GM12878 (cell line): ENCODE measurements at regions not wholly inside any gene's neighbourhood (a gene's known extent, or its start where the extent isn't known, plus 50 kb on each side); places are given as distances from the start of the nearest gene placed in this dataset.

ENCODE experiments used
- ATAC-seq: fragments of 200-7000 bp; cut with Tn5 transposase; 3 replicates; pipeline ENCODE4 v1.9.1; 2020; ENCODE audit warnings: mild to moderate bottlenecking, moderate library complexity
- BruUV-seq: library from RNA; stranded (reverse); fragments of 400-500 nt; replicated peaks from 2 replicates; lab custom pipeline; 2021; lab: Mats Ljungman, UMichigan
- CTCF ChIA-PET: fragments of 300-600 bp; sonication (Branson Sonifier 250); formaldehyde crosslinking; extraction: SDS; loops from one replicate; lab custom pipeline; 2021; ENCODE audit warnings: inconsistent platforms; lab: Yijun Ruan, JAX
- POLR2A ChIA-PET: fragments of 350-600 bp; formaldehyde crosslinking; extraction: SDS; loops from one replicate; lab custom pipeline; 2021; ENCODE audit warnings: inconsistent platforms; lab: Charles Lee
- RAD21 ChIA-PET: fragments of 300-600 bp; sonication (Branson Sonifier 250); formaldehyde crosslinking; loops from one replicate; lab custom pipeline; 2023; ENCODE audit warnings: antibody characterized with exemption; ENCODE audit not compliant: unreplicated experiment; lab: Charles Lee
- SMC1A ChIA-PET: fragments of 300-600 bp; sonication (Branson Sonifier 250); formaldehyde crosslinking; loops from one replicate; lab custom pipeline; 2023; ENCODE audit not compliant: unreplicated experiment, uncharacterized antibody; lab: Charles Lee
- DNase-seq: peaks from one replicate; pipeline ENCODE4 v3.0.0-alpha.2; 2011; ENCODE audit warnings: low read depth, low spot score
- FAIRE-seq: peaks from 3 replicates; lab custom pipeline; 2011; peaks lifted over from hg19 to GRCh38; lab: Jason Lieb, UNC
- H2AFZ ChIP-seq: 2 replicates; pipeline ENCODE4 v1.6.0; 2011; ENCODE audit warnings: low read depth, low read length, control low read depth; ENCODE audit not compliant: control insufficient read depth
- H3K27ac ChIP-seq: 2 replicates; pipeline ENCODE4 v1.5.1; 2011; ENCODE audit warnings: control low read depth; ENCODE audit not compliant: control insufficient read depth, insufficient read depth
- H3K27me3 ChIP-seq, 2 experiments: replicated peaks in 1 of 2; 2 replicates each; pipeline versions ENCODE4 v1.6.0 to v1.6.1; 2011; ENCODE audit warnings: low read length in 1 of 2; ENCODE audit not compliant: control insufficient read depth in 2 of 2, insufficient read depth in 2 of 2
- H3K36me3 ChIP-seq, 2 experiments: 2 replicates each; pipeline ENCODE4 v1.5.1; 2011; ENCODE audit warnings: low read length in 1 of 2; ENCODE audit not compliant: control insufficient read depth in 2 of 2, insufficient read depth in 2 of 2
- H3K4me1 ChIP-seq: 2 replicates; pipeline ENCODE4 v1.6.1; 2011; ENCODE audit warnings: mild to moderate bottlenecking, low read length, moderate library complexity, mixed read lengths; ENCODE audit not compliant: control insufficient read depth, insufficient read depth
- H3K4me2 ChIP-seq: 2 replicates; pipeline ENCODE4 v1.6.0; 2011; ENCODE audit warnings: control low read depth; ENCODE audit not compliant: control insufficient read depth, insufficient read depth
- H3K4me3 ChIP-seq: fragments of 200-600 bp; sonication (generic); 2 replicates; pipeline ENCODE4 v1.5.1; 2016
- H3K79me2 ChIP-seq: 2 replicates; pipeline ENCODE4 v1.6.0; 2011; ENCODE audit warnings: low read length; ENCODE audit not compliant: control insufficient read depth, insufficient read depth
- H3K9ac ChIP-seq: 2 replicates; pipeline ENCODE4 v1.8.0; 2011; ENCODE audit warnings: low read length, control low read depth, mixed read lengths; ENCODE audit not compliant: control insufficient read depth, insufficient read depth
- H3K9me3 ChIP-seq: replicated peaks from 3 replicates; pipeline ENCODE4 v1.5.1; 2011; ENCODE audit warnings: mild to moderate bottlenecking, low read length; ENCODE audit not compliant: control insufficient read depth, insufficient read depth
- H4K20me1 ChIP-seq: 2 replicates; pipeline ENCODE4 v1.6.0; 2011; ENCODE audit not compliant: control insufficient read depth, insufficient read depth
- ATF7 ChIP-seq: fragments of 450-650 bp; IDR thresholded peaks from 2 replicates; pipeline ENCODE4 v1.6.1; 2016; ENCODE audit warnings: low read depth, mild to moderate bottlenecking
- EGR1 ChIP-seq, 2 experiments: IDR thresholded peaks; 1 replicate in 1 of 2; 2 replicates in 1 of 2; pipeline ENCODE4 v1.6.1; 2011 to 2012; ENCODE audit warnings: low read depth in 2 of 2, low read length in 2 of 2, borderline replicate concordance in 1 of 2, mild to moderate bottlenecking in 1 of 2, moderate library complexity in 1 of 2
- ETV6 ChIP-seq, 2 experiments: fragments of 450-650 bp in 1 of 2; IDR thresholded peaks in 1 of 2; conservative IDR thresholded peaks in 1 of 2; 2 replicates each; pipeline ENCODE4 v1.6.1; 2014; ENCODE audit warnings: antibody characterized with exemption in 1 of 2, borderline replicate concordance in 1 of 2, low read depth in 1 of 2, mild to moderate bottlenecking in 1 of 2, moderate library complexity in 1 of 2
- FOXK2 ChIP-seq: fragments of 450-650 bp; IDR thresholded peaks from 2 replicates; pipeline ENCODE4 v1.6.1; 2017; ENCODE audit warnings: mild to moderate bottlenecking, moderate library complexity
- HDAC6 ChIP-seq: fragments of 200-600 bp; sonication (generic); IDR thresholded peaks from one replicate; pipeline ENCODE4 v1.8.0; 2017; ENCODE audit warnings: antibody characterized with exemption; ENCODE audit not compliant: unreplicated experiment
- IKZF1 ChIP-seq: fragments of 450-650 bp; conservative IDR thresholded peaks from 2 replicates; pipeline ENCODE4 v1.6.1; 2017; ENCODE audit warnings: antibody characterized with exemption, mild to moderate bottlenecking
- KLF5 ChIP-seq: fragments of 450-650 bp; IDR thresholded peaks from 2 replicates; pipeline ENCODE4 v1.6.1; 2014; ENCODE audit warnings: mild to moderate bottlenecking; ENCODE audit not compliant: partially characterized antibody
- NR2F1 ChIP-seq: fragments of 450-650 bp; conservative IDR thresholded peaks from 2 replicates; pipeline ENCODE4 v1.6.1; 2017; ENCODE audit warnings: mild to moderate bottlenecking
- RAD21 ChIP-seq: IDR thresholded peaks from 2 replicates; pipeline ENCODE4 v1.6.1; 2011; ENCODE audit warnings: mild to moderate bottlenecking, low read depth, low read length, moderate library complexity; ENCODE audit not compliant: insufficient read depth
- RELB ChIP-seq: fragments of 450-650 bp; IDR thresholded peaks from 2 replicates; pipeline ENCODE4 v1.6.1; 2017; ENCODE audit warnings: low read depth, mild to moderate bottlenecking, moderate library complexity
- SP1 ChIP-seq: IDR thresholded peaks from one replicate; pipeline ENCODE4 v1.6.1; 2011; ENCODE audit warnings: low read depth, low read length
- YY1 ChIP-seq: IDR thresholded peaks from 2 replicates; pipeline ENCODE4 v1.6.1; 2011; ENCODE audit warnings: low read depth, mild to moderate bottlenecking, low read length
- ZSCAN29 ChIP-seq: fragments of 450-650 bp; IDR thresholded peaks from 2 replicates; pipeline ENCODE4 v1.6.1; 2017; ENCODE audit warnings: mild to moderate bottlenecking, moderate library complexity
- WGBS: methylation state at CpG from one replicate; pipeline ENCODE4 v1.1.6; 2016; ENCODE audit warnings: low lambda C conversion rate; ENCODE audit not compliant: insufficient replicate concordance, insufficient coverage; ENCODE audit errors: missing lambda C conversion rate; 5-methylcytosine and 5-hydroxymethylcytosine counted together
- in situ Hi-C: fragments of 300-500 bp; cut with MboI; formaldehyde crosslinking; loops from 9 replicates; pipeline ENCODE4 v1.14.3; 2018; ENCODE audit warnings: mixed read lengths
- intact Hi-C: fragments of 100-400 bp; cut with micrococcal nuclease; formaldehyde crosslinking; loops from one replicate; pipeline ENCODE4 v1.14.2; 2022; ENCODE audit not compliant: unreplicated experiment
- TF ChIP-seq, protein P1 (sequence below): fragments of 450-650 bp; conservative IDR thresholded peaks from 2 replicates; pipeline ENCODE4 v1.6.1; 2017; ENCODE audit warnings: mild to moderate bottlenecking, moderate library complexity
- TF ChIP-seq, protein P2 (sequence below): IDR thresholded peaks from 2 replicates; pipeline ENCODE4 v1.6.1; 2011; ENCODE audit warnings: mild to moderate bottlenecking, low read depth, low read length, moderate library complexity; ENCODE audit not compliant: insufficient replicate concordance
- TF ChIP-seq, protein P3 (sequence below): IDR thresholded peaks from 2 replicates; pipeline ENCODE4 v1.6.1; 2011; ENCODE audit warnings: borderline replicate concordance, low read depth, mild to moderate bottlenecking, moderate library complexity, mixed read lengths, low read length; ENCODE audit not compliant: insufficient read depth; ENCODE audit errors: extremely low read length

GRCh38 chr4:108377021-108377420 lies 208.3 kb upstream of the LEF1 start:
- FAIRE-seq (no peak), DNase-seq (no peak), ATAC-seq (no peak)
- no peaks in the 10 kb centered on the region for H4K20me1 ChIP-seq
- no peaks in the 10 kb centered on the region for H3K79me2 ChIP-seq
- no peak overlapping the region for H3K27ac ChIP-seq
- CTCF ChIA-PET = no interaction called here
- H3K4me1 ChIP-seq = no peaks in the 10 kb centered on the region
- H3K9me3 ChIP-seq = no peaks in the 10 kb centered on the region
- POLR2A ChIA-PET = no interaction called here
- no peaks in the 10 kb centered on the region for H3K36me3 ChIP-seq
- intact Hi-C loops = no loop called here
- BruUV-seq = no TSS peak
- RAD21 ChIA-PET = no interaction called here
- SMC1A ChIA-PET = no interaction called here
- 31% methylated on average over 3 of the region's 3 CpGs for WGBS
- H2AFZ ChIP-seq = no peak overlapping the region
- no peak overlapping the region for H3K9ac ChIP-seq
- in situ Hi-C loops = no loop called here
- no peak overlapping the region for H3K4me3 ChIP-seq
- H3K4me2 ChIP-seq = no peak overlapping the region
- peaks cover 0 to 2% of the 10 kb centered on the region in 2 experiments; a peak in 3 of 4 replicates for H3K27me3 ChIP-seq
- TF ChIP-seq EGR1 (IDR thresholded peaks at IDR 0.05; ENCODE audit: borderline replicate concordance in 1 of 2, low read depth in 2 of 2, low read length in 2 of 2) (no peak), RELB (no peak), FOXK2 (no peak), ZSCAN29 (no peak), IKZF1 (no peak), KLF5 (no peak), SP1 (no peak), YY1 (no peak), ETV6 (conservative IDR thresholded peaks at IDR 0.05 in 1 of 2, IDR thresholded peaks at IDR 0.05 in 1 of 2; ENCODE audit: borderline replicate concordance in 1 of 2, low read depth in 1 of 2) (no peak), HDAC6 (no peak), ATF7 (no peak), RAD21 (no peak), NR2F1 (no peak)
- TF ChIP-seq, protein P1, sequence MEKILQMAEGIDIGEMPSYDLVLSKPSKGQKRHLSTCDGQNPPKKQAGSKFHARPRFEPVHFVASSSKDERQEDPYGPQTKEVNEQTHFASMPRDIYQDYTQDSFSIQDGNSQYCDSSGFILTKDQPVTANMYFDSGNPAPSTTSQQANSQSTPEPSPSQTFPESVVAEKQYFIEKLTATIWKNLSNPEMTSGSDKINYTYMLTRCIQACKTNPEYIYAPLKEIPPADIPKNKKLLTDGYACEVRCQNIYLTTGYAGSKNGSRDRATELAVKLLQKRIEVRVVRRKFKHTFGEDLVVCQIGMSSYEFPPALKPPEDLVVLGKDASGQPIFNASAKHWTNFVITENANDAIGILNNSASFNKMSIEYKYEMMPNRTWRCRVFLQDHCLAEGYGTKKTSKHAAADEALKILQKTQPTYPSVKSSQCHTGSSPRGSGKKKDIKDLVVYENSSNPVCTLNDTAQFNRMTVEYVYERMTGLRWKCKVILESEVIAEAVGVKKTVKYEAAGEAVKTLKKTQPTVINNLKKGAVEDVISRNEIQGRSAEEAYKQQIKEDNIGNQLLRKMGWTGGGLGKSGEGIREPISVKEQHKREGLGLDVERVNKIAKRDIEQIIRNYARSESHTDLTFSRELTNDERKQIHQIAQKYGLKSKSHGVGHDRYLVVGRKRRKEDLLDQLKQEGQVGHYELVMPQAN = no peak
- TF ChIP-seq, protein P2, sequence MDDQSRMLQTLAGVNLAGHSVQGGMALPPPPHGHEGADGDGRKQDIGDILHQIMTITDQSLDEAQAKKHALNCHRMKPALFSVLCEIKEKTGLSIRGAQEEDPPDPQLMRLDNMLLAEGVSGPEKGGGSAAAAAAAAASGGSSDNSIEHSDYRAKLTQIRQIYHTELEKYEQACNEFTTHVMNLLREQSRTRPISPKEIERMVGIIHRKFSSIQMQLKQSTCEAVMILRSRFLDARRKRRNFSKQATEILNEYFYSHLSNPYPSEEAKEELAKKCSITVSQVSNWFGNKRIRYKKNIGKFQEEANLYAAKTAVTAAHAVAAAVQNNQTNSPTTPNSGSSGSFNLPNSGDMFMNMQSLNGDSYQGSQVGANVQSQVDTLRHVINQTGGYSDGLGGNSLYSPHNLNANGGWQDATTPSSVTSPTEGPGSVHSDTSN = no peak
- TF ChIP-seq, protein P3, sequence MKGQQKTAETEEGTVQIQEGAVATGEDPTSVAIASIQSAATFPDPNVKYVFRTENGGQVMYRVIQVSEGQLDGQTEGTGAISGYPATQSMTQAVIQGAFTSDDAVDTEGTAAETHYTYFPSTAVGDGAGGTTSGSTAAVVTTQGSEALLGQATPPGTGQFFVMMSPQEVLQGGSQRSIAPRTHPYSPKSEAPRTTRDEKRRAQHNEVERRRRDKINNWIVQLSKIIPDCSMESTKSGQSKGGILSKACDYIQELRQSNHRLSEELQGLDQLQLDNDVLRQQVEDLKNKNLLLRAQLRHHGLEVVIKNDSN = no peak
